ENCODE measurements at regions not wholly inside any gene's neighbourhood (a gene's known extent, or its start where the extent isn't known, plus 50 kb on each side); places are given as distances from the start of the nearest gene placed in this dataset.

DNA sequence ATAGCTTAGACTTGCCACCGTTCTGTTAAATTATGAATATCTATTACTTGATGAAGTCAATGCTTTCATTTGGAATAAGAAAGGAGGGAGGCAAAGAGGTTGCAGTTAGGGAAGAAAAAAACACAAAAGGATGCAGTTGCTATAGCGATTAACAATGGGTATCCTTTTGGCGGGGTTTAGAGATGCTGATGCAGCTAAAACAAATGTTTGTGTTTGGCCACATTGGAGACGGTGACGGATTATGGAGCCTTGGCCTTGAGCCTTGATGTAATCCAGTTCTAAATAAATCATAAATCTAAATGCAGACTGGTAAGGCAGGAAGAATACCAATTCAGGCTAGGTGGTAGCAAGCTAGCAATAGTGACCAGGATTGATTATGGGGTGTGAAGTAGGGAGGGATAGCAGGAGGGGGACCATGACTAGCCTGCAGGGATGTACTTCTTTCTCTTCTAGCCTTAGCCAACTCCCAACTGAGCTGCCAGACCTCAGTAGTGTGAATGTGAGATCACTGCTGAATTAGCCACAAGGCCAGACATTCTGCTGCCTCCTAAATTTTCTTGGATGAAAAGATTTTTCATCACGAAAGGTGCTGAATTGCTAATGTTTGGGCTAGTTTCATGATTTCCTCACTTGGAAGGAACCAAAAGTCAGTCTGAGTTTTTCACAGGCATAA, 160.3 kb downstream of the TLR4 start:
- TF ChIP-seq, protein P1, sequence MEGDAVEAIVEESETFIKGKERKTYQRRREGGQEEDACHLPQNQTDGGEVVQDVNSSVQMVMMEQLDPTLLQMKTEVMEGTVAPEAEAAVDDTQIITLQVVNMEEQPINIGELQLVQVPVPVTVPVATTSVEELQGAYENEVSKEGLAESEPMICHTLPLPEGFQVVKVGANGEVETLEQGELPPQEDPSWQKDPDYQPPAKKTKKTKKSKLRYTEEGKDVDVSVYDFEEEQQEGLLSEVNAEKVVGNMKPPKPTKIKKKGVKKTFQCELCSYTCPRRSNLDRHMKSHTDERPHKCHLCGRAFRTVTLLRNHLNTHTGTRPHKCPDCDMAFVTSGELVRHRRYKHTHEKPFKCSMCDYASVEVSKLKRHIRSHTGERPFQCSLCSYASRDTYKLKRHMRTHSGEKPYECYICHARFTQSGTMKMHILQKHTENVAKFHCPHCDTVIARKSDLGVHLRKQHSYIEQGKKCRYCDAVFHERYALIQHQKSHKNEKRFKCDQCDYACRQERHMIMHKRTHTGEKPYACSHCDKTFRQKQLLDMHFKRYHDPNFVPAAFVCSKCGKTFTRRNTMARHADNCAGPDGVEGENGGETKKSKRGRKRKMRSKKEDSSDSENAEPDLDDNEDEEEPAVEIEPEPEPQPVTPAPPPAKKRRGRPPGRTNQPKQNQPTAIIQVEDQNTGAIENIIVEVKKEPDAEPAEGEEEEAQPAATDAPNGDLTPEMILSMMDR (IDR thresholded peaks at IDR 0.05): no peak
- TF ChIP-seq, protein P2, sequence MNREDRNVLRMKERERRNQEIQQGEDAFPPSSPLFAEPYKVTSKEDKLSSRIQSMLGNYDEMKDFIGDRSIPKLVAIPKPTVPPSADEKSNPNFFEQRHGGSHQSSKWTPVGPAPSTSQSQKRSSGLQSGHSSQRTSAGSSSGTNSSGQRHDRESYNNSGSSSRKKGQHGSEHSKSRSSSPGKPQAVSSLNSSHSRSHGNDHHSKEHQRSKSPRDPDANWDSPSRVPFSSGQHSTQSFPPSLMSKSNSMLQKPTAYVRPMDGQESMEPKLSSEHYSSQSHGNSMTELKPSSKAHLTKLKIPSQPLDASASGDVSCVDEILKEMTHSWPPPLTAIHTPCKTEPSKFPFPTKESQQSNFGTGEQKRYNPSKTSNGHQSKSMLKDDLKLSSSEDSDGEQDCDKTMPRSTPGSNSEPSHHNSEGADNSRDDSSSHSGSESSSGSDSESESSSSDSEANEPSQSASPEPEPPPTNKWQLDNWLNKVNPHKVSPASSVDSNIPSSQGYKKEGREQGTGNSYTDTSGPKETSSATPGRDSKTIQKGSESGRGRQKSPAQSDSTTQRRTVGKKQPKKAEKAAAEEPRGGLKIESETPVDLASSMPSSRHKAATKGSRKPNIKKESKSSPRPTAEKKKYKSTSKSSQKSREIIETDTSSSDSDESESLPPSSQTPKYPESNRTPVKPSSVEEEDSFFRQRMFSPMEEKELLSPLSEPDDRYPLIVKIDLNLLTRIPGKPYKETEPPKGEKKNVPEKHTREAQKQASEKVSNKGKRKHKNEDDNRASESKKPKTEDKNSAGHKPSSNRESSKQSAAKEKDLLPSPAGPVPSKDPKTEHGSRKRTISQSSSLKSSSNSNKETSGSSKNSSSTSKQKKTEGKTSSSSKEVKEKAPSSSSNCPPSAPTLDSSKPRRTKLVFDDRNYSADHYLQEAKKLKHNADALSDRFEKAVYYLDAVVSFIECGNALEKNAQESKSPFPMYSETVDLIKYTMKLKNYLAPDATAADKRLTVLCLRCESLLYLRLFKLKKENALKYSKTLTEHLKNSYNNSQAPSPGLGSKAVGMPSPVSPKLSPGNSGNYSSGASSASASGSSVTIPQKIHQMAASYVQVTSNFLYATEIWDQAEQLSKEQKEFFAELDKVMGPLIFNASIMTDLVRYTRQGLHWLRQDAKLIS (CRISPR knock-in tag; IDR thresholded peaks at IDR 0.05; ENCODE audit: borderline replicate concordance): no peak
- TF ChIP-seq FOXP1 (CRISPR knock-in tag; IDR thresholded peaks at IDR 0.05; ENCODE audit: borderline replicate concordance): no peak
- no peak for TF ChIP-seq NR2C2 (CRISPR knock-in tag; IDR thresholded peaks at IDR 0.05)
- TF ChIP-seq, protein P3, sequence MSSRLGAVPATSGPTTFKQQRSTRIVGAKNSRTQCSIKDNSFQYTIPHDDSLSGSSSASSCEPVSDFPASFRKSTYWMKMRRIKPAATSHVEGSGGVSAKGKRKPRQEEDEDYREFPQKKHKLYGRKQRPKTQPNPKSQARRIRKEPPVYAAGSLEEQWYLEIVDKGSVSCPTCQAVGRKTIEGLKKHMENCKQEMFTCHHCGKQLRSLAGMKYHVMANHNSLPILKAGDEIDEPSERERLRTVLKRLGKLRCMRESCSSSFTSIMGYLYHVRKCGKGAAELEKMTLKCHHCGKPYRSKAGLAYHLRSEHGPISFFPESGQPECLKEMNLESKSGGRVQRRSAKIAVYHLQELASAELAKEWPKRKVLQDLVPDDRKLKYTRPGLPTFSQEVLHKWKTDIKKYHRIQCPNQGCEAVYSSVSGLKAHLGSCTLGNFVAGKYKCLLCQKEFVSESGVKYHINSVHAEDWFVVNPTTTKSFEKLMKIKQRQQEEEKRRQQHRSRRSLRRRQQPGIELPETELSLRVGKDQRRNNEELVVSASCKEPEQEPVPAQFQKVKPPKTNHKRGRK (CRISPR knock-in tag; IDR thresholded peaks at IDR 0.05; ENCODE audit: borderline replicate concordance): no peak

All from WTC11 (cell line).